ENCODE measurements at regions not wholly inside any gene's neighbourhood (a gene's known extent, or its start where the extent isn't known, plus 50 kb on each side); places are given as distances from the start of the nearest gene placed in this dataset.

DNA sequence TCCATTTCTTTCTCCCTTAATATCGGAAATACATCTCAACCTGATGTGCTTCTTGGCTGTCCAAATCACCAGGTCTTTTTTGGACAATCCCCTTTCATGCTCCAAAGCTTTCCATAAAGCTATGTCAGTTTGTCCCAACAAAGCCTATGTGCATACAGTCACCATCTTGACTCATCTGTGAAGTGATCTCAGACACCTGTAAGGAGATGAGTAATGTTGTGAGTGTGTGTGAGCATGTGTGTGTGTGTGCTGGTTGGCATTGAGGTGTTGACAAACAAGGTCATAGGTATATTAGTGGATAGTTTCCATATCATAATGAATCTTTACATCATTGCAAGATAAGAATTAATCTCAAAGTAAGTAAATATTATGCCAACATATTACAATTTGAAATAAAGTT, 1243.3 kb upstream of the SEL1L start:
- no peaks in the 10 kb centered on the region for H3K36me3 ChIP-seq
- H3K4me3 ChIP-seq = no peak overlapping the region
- H3K9me3 ChIP-seq = no peaks in the 10 kb centered on the region
- no peak for ATAC-seq (ENCODE audit: low FRiP score in 2 of 2)
- H3K27me3 ChIP-seq = no peaks in the 10 kb centered on the region
- 94% methylated on average over 1 of the region's 1 CpG for WGBS, 2 donors
- H3K4me1 ChIP-seq = peaks cover 0 to 10% (median 4%) of the 10 kb centered on the region in 4 donors
- DNase-seq = no peak
- TF ChIP-seq, protein P1, sequence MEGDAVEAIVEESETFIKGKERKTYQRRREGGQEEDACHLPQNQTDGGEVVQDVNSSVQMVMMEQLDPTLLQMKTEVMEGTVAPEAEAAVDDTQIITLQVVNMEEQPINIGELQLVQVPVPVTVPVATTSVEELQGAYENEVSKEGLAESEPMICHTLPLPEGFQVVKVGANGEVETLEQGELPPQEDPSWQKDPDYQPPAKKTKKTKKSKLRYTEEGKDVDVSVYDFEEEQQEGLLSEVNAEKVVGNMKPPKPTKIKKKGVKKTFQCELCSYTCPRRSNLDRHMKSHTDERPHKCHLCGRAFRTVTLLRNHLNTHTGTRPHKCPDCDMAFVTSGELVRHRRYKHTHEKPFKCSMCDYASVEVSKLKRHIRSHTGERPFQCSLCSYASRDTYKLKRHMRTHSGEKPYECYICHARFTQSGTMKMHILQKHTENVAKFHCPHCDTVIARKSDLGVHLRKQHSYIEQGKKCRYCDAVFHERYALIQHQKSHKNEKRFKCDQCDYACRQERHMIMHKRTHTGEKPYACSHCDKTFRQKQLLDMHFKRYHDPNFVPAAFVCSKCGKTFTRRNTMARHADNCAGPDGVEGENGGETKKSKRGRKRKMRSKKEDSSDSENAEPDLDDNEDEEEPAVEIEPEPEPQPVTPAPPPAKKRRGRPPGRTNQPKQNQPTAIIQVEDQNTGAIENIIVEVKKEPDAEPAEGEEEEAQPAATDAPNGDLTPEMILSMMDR (IDR thresholded peaks at IDR 0.05) = no peak
- TF ChIP-seq EP300 (IDR thresholded peaks at IDR 0.05) (no peak), POLR2AphosphoS5 (IDR thresholded peaks at IDR 0.05) (no peak), POLR2A (IDR thresholded peaks at IDR 0.05) (no peak)
- no peak overlapping the region for H3K27ac ChIP-seq

DNA sequence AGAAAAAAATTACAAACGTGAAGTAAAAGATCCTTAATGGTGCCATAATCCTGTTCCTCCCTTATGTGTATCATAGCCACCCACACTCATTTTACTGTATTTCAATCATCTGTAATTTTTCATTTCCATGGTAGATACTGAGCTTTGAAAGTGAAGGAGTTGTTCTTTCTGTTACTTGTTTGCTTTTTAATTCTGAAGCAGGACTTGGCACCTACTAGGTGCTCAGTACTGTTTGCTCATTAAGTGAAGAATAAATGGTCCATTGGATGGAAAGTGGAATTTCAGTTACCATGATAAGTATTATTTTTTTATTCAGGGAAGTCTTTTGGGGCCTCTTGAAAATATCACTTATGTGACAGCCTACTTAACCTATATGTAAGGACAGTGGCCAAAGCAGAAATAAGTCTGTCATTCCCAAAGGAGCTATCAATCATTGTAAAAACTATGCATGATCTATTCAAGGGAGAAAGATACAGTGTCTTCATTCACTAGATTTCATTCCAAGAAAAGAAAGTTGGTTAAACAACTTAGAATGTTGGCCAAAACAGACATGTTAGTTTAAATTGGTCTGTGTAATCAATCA, 1244.4 kb upstream of the SEL1L start:
- H3K4me3 ChIP-seq = no peak overlapping the region
- 54 to 66% methylated on average over 1 of the region's 1 CpG for WGBS, 2 donors
- no peak overlapping the region for H3K27ac ChIP-seq
- ATAC-seq (ENCODE audit: low FRiP score in 2 of 2) = no peak
- TF ChIP-seq POLR2AphosphoS5 (IDR thresholded peaks at IDR 0.05) = no peak
- TF ChIP-seq EP300 (IDR thresholded peaks at IDR 0.05) = no peak
- no peak for TF ChIP-seq POLR2A (IDR thresholded peaks at IDR 0.05)
- TF ChIP-seq, protein P1 (IDR thresholded peaks at IDR 0.05) = no peak
- DNase-seq = no peak
- no peaks in the 10 kb centered on the region for H3K27me3 ChIP-seq
- peaks cover 0 to 10% (median 4%) of the 10 kb centered on the region in 4 donors for H3K4me1 ChIP-seq
- no peaks in the 10 kb centered on the region for H3K9me3 ChIP-seq
- no peaks in the 10 kb centered on the region for H3K36me3 ChIP-seq

DNA sequence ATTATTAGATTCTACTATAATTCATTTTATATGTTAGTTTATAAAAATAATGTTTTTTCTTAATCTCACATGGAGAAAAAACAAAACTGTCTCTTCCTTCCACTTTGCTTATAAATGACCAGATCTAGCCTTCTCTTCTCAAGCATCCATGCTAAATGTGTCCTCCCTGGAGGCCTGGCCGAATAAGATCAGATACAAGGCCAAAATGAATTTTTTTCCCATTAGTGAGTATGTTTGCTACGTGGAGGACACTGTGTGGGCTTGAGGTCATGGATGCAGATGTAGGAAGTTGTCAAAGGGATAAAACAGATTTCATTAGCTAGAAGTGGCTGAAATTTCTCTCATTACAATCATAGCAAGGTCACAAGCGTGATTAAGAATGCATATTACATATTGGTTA, 1244.9 kb upstream of the SEL1L start:
- no peak for TF ChIP-seq POLR2A (IDR thresholded peaks at IDR 0.05)
- TF ChIP-seq POLR2AphosphoS5 (IDR thresholded peaks at IDR 0.05) = no peak
- TF ChIP-seq, protein P1 (IDR thresholded peaks at IDR 0.05) = no peak
- TF ChIP-seq EP300 (IDR thresholded peaks at IDR 0.05) = no peak
- no peaks in the 10 kb centered on the region for H3K9me3 ChIP-seq
- ATAC-seq (ENCODE audit: low FRiP score in 2 of 2) (peak in 1 of 2 donors; percentile 48), DNase-seq (no peak)
- 59 to 67% methylated on average over 3 of the region's 3 CpGs for whole genome bisulfite sequencing, 2 donors
- H3K27me3 ChIP-seq = no peaks in the 10 kb centered on the region
- H3K4me3 ChIP-seq = no peak overlapping the region
- no peak overlapping the region for H3K27ac ChIP-seq
- no peaks in the 10 kb centered on the region for H3K36me3 ChIP-seq
- H3K4me1 ChIP-seq = peaks cover 0 to 10% (median 4%) of the 10 kb centered on the region in 4 donors

DNA sequence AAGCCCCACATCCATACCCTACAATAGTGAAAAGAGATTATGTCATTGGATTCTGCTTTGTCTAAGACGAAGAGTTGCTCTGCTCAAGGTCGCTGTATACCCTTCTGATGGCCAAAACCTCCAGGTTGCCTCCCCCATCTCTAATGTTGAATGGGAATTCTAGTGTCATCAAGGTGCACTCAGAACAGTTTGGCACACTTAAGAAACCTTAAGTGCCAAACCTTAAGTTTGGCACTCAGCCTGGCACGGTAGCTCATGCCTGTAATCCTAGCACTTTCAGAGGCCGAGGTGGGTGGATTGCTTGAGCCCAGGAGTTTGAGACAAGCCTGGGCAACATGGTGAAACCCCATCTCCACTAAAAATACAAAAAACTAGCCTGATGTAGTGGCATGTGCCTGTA, 1245.6 kb upstream of the SEL1L start:
- H3K27me3 ChIP-seq = no peaks in the 10 kb centered on the region
- H3K4me3 ChIP-seq = no peak overlapping the region
- peaks cover 0 to 10% (median 4%) of the 10 kb centered on the region in 4 donors for H3K4me1 ChIP-seq
- no peaks in the 10 kb centered on the region for H3K9me3 ChIP-seq
- DNase-seq = peak in 1 of 2 donors; percentile 69
- H3K27ac ChIP-seq = no peak overlapping the region
- no peaks in the 10 kb centered on the region for H3K36me3 ChIP-seq
- WGBS, 2 donors = 47 to 88% methylated on average over 2 to 4 of the region's 4 CpGs
- peak in 1 of 4 donors; percentile 71 for TF ChIP-seq EP300 (IDR thresholded peaks at IDR 0.05)
- TF ChIP-seq, protein P1 (IDR thresholded peaks at IDR 0.05) = no peak
- TF ChIP-seq POLR2AphosphoS5 (IDR thresholded peaks at IDR 0.05) = peak in 1 of 2 donors; percentile 24
- ATAC-seq (ENCODE audit: low FRiP score in 2 of 2) = peak; percentile 53 to 63

Measured in upper lobe of left lung (tissue), 6 donors.